T-helper 2 cell (primary cell): ENCODE measurements at regions not wholly inside any gene's neighbourhood (a gene's known extent, or its start where the extent isn't known, plus 50 kb on each side); places are given as distances from the start of the nearest gene placed in this dataset.

Experiments used
- DNase-seq, 5 experiments: peaks; one replicate each; pipeline versions ENCODE4 v3.0.0 to v3.0.0-alpha.2; 2012 to 2022

GRCh38 chr14:61226015-61226654, 55.0 kb downstream of the TMEM30B start:
- no peak for DNase-seq

- no peak for DNase-seq
Measured at GRCh38 chr14:61225344-61225743, 55.8 kb downstream of the TMEM30B start.

- DNase-seq: no peak
Measured at GRCh38 chr14:61223552-61223951, 57.6 kb downstream of the TMEM30B start.

- no peak for DNase-seq
Measured at GRCh38 chr14:61222388-61222787, 58.8 kb downstream of the TMEM30B start.

GRCh38 chr14:61221906-61222305, 59.2 kb downstream of the TMEM30B start:
- no peak for DNase-seq

- no peak for DNase-seq
Measured at GRCh38 chr14:61219673-61220072, 61.5 kb downstream of the TMEM30B start.

GRCh38 chr14:61219256-61219655, 61.9 kb downstream of the TMEM30B start:
- DNase-seq: no peak

- no peak for DNase-seq
Measured at GRCh38 chr14:61218767-61219166, 62.4 kb downstream of the TMEM30B start.

GRCh38 chr14:61218157-61218556, 63.0 kb downstream of the TMEM30B start:
- DNase-seq: no peak

- DNase-seq: no peak
Measured at GRCh38 chr14:61217516-61217915, 63.6 kb downstream of the TMEM30B start.

GRCh38 chr14:61215222-61216020, 65.7 kb downstream of the TMEM30B start:
- DNase-seq: no peak

GRCh38 chr14:61213920-61214319, 67.2 kb downstream of the TMEM30B start:
- DNase-seq: no peak

GRCh38 chr14:61213191-61213621, 67.9 kb downstream of the TMEM30B start:
- no peak for DNase-seq

- DNase-seq: no peak
Measured at GRCh38 chr14:61212546-61212945, 68.6 kb downstream of the TMEM30B start.

- no peak for DNase-seq
Measured at GRCh38 chr14:61211476-61212255, 69.5 kb downstream of the TMEM30B start.

GRCh38 chr14:61203081-61203753, 77.9 kb downstream of the TMEM30B start:
- DNase-seq: no peak

GRCh38 chr14:61202124-61202523, 79.0 kb downstream of the TMEM30B start:
- no peak for DNase-seq

- DNase-seq: no peak
Measured at GRCh38 chr14:61201171-61201570, 80.0 kb downstream of the TMEM30B start.

GRCh38 chr14:61197416-61197815, 83.7 kb downstream of the TMEM30B start:
- DNase-seq: no peak

- no peak for DNase-seq
Measured at GRCh38 chr14:61196792-61197191, 84.3 kb downstream of the TMEM30B start.

GRCh38 chr14:61196034-61196433, 85.1 kb downstream of the TMEM30B start:
- DNase-seq: no peak

GRCh38 chr14:61193476-61193875, 87.7 kb downstream of the TMEM30B start:
- no peak for DNase-seq

GRCh38 chr14:61192989-61193388, 88.1 kb downstream of the TMEM30B start:
- DNase-seq: no peak
